Tibial nerve (tissue), 4 donors: ENCODE measurements at regions not wholly inside any gene's neighbourhood (a gene's known extent, or its start where the extent isn't known, plus 50 kb on each side); places are given as distances from the start of the nearest gene placed in this dataset.

ENCODE experiments used
- EP300 ChIP-seq, 2 donors: sonication (generic); formaldehyde crosslinking; IDR thresholded peaks; one replicate each; pipeline ENCODE4 v1.6.1; 2017; ENCODE audit warnings: antibody characterized with exemption in 2 of 2, mild to moderate bottlenecking in 1 of 2
- POLR2A ChIP-seq, 2 donors: fragments of 450-650 bp; IDR thresholded peaks; one replicate each; pipeline ENCODE4 v1.6.1; 2017; ENCODE audit warnings: antibody characterized with exemption in 2 of 2, mild to moderate bottlenecking in 2 of 2, moderate library complexity in 2 of 2
- TF ChIP-seq, protein P1 (sequence below), 5 experiments: fragments of 200-600 bp in 3 of 5; fragments of 450-650 bp in 2 of 5; sonication (generic) in 3 of 5; IDR thresholded peaks; one replicate each; pipeline ENCODE4 v1.5.1; 2016 to 2019; ENCODE audit warnings: antibody characterized with exemption in 5 of 5, mild to moderate bottlenecking in 3 of 5, moderate library complexity in 2 of 5

DNA sequence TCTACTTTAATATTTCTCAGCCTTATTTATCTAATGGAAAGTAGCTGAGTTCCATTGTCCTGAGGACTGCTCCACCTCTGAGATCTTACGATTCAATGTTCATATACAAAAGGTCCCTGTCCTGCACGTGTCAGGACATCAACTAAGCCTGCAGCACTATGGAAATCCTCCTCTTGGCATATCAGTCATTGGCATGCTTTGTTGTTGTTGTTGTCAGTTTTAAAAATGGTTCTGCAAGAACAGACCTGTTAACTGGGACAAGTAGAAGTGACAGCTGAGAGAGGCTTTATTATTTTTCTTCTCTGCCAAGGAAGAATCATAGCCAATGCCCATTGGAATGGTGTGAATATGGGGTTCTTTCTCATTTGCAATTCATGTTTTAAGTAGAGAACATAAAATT is 450.1 kb upstream of the PKDCC start:
- TF ChIP-seq POLR2A (IDR thresholded peaks at IDR 0.05) (no peak), EP300 (IDR thresholded peaks at IDR 0.05) (no peak)
- TF ChIP-seq, protein P1, sequence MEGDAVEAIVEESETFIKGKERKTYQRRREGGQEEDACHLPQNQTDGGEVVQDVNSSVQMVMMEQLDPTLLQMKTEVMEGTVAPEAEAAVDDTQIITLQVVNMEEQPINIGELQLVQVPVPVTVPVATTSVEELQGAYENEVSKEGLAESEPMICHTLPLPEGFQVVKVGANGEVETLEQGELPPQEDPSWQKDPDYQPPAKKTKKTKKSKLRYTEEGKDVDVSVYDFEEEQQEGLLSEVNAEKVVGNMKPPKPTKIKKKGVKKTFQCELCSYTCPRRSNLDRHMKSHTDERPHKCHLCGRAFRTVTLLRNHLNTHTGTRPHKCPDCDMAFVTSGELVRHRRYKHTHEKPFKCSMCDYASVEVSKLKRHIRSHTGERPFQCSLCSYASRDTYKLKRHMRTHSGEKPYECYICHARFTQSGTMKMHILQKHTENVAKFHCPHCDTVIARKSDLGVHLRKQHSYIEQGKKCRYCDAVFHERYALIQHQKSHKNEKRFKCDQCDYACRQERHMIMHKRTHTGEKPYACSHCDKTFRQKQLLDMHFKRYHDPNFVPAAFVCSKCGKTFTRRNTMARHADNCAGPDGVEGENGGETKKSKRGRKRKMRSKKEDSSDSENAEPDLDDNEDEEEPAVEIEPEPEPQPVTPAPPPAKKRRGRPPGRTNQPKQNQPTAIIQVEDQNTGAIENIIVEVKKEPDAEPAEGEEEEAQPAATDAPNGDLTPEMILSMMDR (IDR thresholded peaks at IDR 0.05): no peak
